Hindlimb muscle (tissue), 1 donor: ENCODE measurements at regions not wholly inside any gene's neighbourhood (a gene's known extent, or its start where the extent isn't known, plus 50 kb on each side); places are given as distances from the start of the nearest gene placed in this dataset.

Experiments used
- DNase-seq: peaks from one replicate; pipeline ENCODE4 v3.0.0-alpha.2; 2013

DNA sequence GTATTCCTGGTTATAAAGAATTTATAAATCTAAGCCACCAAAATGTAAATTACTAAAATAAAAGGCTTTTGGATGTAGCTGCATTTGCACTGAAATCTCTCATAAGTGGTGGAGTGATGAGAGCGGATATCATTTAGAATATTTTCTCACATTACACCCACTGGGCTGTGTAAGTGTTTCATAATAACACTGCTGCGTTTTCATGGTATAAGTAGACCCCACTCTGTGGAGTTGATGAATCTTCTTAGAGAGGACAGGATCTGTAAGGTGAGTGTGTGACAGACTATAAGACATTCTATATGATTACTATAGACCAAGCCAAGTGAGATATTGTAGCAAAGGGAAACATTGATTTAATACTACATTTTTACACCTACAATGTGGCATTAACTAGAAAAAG is 1024.1 kb upstream of the LRRN3 start:
- no peak for DNase-seq

DNA sequence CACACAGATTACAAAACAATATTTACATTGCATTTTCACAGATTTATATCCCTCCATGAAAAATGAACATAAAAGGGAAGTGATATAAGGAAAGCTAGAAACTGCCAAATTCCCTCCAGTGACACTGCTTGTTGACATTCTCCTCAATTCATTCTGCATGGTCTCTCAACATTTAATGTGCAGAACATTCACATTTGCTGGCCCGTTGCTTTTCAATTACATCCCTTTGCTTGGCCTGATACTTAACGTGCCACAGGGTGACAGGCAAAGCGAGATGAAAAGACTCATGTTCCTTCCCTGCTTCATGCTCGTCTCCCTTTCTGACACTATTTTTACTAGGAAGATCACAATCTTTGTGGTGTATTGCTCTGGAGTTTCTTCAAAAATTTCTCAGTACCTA is 1019.7 kb upstream of the LRRN3 start:
- no peak for DNase-seq

GRCh38 chr7:110075450-110075849 is 1015.5 kb upstream of the LRRN3 start:
- no peak for DNase-seq

DNA sequence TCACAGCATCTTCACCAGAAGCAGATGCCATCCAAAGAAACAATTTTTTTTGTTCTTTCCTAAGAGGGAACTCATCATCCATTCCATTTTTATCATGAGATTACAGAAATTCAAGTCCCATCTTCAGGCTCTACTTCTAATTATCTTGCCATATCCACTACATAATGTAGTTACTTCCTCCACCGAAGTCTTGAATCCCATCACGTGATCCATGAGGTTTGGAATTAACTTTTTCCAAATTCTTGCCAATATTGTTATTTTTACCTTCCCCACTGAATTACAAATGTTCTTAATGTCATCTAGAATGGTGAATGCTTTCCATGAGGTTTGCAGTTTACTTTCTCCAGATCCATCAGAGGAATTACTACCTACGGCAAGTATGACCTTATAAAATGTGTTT is 1014.7 kb upstream of the LRRN3 start:
- no peak for DNase-seq

DNA sequence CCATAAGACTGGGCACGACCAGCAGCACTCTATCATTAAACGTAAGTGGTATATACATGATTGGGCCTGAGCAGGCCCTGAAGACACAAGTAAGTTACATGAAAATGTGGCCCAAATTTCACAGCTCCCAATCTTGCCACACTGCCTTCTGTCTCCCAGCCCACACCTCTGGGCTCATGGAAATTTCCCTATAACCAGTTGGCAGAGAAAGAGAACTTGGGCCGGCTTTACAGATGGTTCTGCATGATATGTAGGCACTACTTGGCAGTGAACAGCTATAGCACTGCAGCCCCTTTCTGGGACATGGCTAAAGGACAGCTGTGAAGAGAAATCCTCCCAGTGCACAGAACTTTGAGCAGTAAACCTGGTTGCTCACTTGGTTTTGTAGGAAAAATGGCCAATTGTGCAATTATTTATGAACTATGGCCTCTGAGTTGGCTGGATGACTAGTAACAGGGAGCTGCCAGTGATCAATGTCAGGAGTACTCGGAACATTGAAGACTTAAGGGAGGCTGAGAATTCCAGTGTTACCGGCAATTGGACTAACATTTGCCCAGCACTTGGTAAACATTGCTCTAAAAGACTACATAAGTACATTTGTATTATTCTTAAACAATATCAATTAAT is 1006.6 kb upstream of the LRRN3 start:
- no peak for DNase-seq

- DNase-seq = no peak
Observed at GRCh38 chr7:110090110-110090820, 1000.7 kb upstream of the LRRN3 start.

DNA sequence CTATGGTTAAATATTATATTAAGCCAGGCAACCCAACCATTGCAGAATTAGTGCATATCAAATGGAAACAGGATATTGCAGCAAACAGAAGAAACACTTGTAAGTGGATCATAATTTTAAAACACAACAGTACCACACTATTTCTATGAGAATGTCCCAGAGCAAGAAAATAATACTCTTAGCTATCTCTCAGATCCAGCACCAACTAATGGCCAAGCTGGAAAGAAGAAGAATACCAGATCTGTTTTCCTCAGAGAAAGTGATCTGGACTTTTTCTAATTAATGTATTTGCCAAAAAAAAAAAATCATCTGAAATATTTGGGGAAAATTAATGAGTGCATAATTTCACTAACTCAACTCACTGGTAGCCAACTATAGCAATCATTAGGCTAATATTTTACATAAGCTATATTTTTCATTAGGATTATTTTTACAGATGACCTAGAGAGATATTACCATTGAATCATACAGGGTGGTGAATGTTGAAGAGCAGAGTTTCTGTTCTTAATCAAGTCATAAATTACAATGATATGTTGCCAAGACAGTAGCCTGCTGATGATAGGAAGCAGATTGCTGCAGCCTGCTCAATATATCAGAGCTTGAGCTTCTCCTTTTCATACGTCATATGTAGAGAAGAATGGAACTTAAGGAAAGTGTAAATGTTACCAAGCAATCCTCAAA is 995.4 kb upstream of the LRRN3 start:
- no peak for DNase-seq

- DNase-seq = no peak
Observed at GRCh38 chr7:110104243-110104642, 986.7 kb upstream of the LRRN3 start.

DNA sequence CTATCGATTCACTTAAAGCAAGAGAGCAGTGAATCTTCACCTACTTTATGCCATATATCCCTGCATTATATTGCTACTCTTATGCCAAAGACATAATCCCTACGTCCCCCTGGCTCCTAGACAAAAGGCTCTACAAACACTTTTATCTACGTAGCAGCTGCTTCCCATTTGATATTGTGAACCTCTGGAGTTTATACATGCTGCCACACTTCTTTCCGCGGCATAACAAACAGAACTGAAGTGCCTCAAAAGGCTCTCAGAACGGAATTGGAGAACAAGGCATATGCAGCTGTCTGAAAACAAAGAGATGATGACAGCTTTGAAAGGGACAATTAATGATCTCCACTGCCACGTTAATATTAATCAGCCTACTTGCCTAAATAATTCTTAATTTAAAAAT is 985.6 kb upstream of the LRRN3 start:
- peak; percentile 0 for DNase-seq

GRCh38 chr7:110105840-110106239 is 985.1 kb upstream of the LRRN3 start:
- DNase-seq = no peak

DNA sequence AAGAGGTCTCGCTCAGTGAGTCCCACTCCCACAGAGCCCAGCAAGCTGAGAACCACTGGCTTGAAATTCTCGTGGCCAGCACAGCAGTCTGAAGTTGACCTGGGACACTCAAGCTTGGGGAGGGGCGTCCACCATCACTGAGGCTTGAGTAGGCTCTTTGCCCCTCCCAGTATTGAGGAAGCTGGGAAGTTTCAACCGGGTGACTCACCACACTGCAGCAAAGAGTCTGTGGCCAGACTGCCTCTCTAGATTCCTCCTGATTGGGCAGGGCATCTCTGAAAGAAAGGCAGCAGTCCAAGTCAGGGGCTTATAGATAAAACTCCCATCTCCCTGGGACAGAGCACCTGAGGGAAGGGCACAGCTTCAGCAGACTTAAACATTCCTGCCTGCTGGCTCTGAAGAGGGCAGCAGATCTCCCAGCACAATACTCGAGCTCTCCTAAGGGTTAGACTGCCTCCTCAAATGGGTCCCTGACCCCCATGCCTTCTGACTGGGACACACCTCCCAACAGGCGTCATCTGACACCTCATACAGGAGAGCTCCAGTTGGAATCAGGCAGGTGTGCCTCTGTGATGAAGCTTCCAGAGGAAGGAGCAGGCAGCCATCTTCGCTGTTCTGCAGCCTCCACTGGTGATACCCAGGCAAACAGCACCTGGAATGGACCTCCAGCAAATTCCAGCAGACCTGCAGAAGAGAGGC is 970.9 kb upstream of the LRRN3 start:
- no peak for DNase-seq

DNA sequence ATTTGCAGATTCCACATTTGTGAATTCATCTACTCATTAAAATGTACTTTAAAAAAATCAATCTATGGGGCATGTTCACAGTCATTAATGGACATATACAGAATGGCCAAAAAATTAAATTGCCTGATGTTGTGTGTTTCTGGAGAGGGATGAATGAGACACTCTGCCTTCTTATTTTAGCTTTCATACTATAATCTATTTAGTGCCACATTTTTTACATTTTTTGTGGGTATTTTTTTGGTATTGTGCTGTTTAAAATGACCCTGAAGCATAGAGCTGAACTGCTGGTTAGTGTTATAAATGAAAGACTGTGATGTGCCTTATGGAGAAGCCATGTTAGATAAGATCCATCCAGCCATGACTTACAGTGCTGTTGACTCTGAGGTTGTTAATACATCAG is 961.8 kb upstream of the LRRN3 start:
- no peak for DNase-seq

GRCh38 chr7:110130669-110131068 is 960.3 kb upstream of the LRRN3 start:
- DNase-seq = no peak

- DNase-seq = no peak
Observed at GRCh38 chr7:110131344-110131743, 959.6 kb upstream of the LRRN3 start.

DNA sequence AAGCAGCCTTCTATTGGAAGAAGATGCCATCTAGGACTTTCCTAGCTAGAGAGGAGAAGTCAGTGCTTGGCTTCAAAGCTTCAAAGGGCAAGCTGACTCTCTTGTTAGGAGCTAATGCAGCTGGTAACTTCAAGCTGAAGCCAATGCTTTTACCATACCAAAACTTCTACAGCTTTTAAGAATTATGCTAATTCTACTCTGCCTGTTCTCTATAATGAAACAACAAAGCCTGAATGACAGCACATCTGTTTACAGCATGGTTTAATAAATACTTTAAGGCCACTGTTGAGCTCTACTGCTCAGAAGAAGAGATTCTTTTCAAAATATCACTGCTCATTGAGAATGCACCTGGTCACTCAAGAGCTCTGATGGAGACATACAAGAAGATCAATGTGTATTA is 951.9 kb upstream of the LRRN3 start:
- DNase-seq = no peak

- DNase-seq = no peak
Observed at GRCh38 chr7:110142939-110143526, 947.9 kb upstream of the LRRN3 start.

DNA sequence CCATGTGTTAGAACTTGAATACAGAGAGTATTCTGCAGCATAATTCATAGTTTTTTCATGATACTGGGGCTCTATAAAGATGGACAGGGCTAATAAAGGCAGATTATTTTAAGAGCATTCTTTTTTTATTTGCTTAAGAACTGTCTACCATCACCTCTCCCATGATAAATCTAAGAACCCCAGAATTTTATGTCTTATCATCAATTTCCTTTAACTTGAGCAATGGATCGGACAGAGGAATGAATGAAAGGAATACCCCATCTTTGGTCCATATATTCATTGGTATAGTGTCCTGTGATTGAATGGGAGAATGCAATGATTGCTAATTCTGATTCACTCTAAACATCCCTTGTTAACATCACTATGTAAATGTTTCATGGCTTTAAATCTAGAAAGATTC is 946.3 kb upstream of the LRRN3 start:
- DNase-seq = no peak

DNA sequence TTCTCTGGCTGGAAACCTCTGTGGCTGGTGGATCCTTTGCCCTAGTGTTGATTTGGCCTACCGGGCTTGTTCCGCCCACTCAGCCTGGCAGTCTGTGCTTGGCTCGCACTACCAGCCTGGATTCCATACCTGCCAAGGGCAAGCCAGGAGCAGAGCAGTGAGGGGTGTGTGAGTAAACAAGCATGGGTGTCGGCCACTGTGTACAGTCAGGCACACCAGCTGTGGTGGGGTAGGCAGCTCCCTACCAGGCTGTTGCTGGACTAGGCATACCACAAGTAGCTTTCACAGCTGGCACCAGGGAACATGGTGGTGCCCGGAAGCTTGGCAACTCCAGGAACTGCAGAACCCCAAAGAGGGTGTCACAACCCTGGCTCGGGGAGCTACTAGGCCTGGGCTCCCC is 942.9 kb upstream of the LRRN3 start:
- no peak for DNase-seq

- DNase-seq = no peak
Observed at GRCh38 chr7:110153222-110153621, 937.7 kb upstream of the LRRN3 start.

- DNase-seq = no peak
Observed at GRCh38 chr7:110156511-110156910, 934.4 kb upstream of the LRRN3 start.

- DNase-seq = no peak
Observed at GRCh38 chr7:110157631-110158362, 933.1 kb upstream of the LRRN3 start.

- no peak for DNase-seq
Observed at GRCh38 chr7:110168010-110168409, 922.9 kb upstream of the LRRN3 start.
